Activated CD4-positive, alpha-beta T cell treated with anti-CD3 and anti-CD28 coated beads, Interleukin-2, amount 10 ng/mL, durations not matched to agents 24 days and 14 days (primary cell): ENCODE measurements at regions not wholly inside any gene's neighbourhood (a gene's known extent, or its start where the extent isn't known, plus 50 kb on each side); places are given as distances from the start of the nearest gene placed in this dataset.
"Not testable (repeated sequence)": the region's sequence is repeated elsewhere in the genome, so short reads cannot be mapped to it uniquely, and the experiment has no call there.

Experiments used
- DNase-seq: peaks from one replicate; pipeline ENCODE4 v3.0.0; 2022
- H3K27ac Mint-ChIP-seq: one replicate; pipeline ENCODE4 v1.8.0; 2022; ENCODE audit warnings: mild to moderate bottlenecking, mixed read lengths
- H3K27me3 Mint-ChIP-seq: one replicate; pipeline ENCODE4 v1.8.0; 2022; ENCODE audit warnings: mixed read lengths
- H3K36me3 Mint-ChIP-seq: one replicate; pipeline ENCODE4 v1.8.0; 2022; ENCODE audit warnings: low read depth, mild to moderate bottlenecking, mixed read lengths
- H3K4me1 Mint-ChIP-seq: one replicate; pipeline ENCODE4 v1.8.0; 2021; ENCODE audit warnings: mixed read lengths
- H3K4me3 Mint-ChIP-seq: one replicate; pipeline ENCODE4 v1.8.0; 2022; ENCODE audit warnings: mild to moderate bottlenecking, moderate library complexity, mixed read lengths
- H3K9me3 Mint-ChIP-seq: one replicate; pipeline ENCODE4 v1.8.0; 2021; ENCODE audit warnings: mixed read lengths
- intact Hi-C: fragments of 100-400 bp; cut with micrococcal nuclease; formaldehyde crosslinking; loops from one replicate; pipeline ENCODE4 v1.15.1; 2023

DNA sequence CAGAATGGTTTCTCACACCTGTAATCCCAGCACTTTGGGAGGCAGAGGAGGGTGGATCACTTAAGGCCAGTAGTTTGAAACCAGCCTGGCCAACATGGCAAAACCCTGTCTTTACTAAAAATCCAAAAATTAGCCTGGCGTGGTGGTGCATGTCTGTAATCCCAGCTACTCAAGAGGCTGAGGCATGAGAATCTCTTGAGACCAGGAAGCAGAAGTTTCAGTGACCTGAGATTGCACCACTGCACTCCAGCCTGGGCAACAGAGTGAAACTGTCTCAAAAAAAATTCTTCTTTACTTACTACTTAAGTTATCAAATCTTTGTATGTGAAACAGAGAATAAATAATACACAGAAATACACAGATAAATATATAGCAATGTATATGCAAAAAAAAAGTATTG lies 210.2 kb upstream of the NRG3 start:
- H3K27ac Mint-ChIP-seq, H3K27me3 Mint-ChIP-seq: not testable (repeated sequence)

DNA sequence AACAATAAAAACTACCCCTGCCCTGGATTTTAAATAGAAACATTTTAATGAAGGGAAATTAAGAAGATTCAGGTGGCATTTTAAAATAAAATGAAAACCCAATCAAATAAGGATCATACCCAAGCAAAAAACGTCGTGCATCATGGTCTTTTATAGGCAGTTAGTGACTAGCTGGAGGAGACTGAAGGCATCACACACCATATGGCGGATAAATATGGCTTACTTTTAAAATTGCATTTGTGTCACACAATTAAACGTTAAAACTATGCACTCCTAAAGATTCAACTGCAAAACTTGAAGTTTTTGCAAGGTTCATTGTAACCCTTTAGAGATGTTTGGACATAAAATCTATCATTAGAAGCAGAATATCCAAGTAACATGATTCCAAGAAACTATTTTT lies 200.1 kb upstream of the NRG3 start:
- intact Hi-C loops, result no loop called here
- Mint-ChIP-seq H3K4me3 (no peak overlapping the region), H3K36me3 (no peaks in the 10 kb centered on the region), H3K27ac (no peak overlapping the region), H3K27me3 (no peaks in the 10 kb centered on the region), H3K9me3 (no peaks in the 10 kb centered on the region), H3K4me1 (no peaks in the 10 kb centered on the region)
- no peak for DNase-seq

More for the DNA sequence above, 210.2 kb upstream of the NRG3 start:
- H3K4me3 Mint-ChIP-seq, H3K9me3 Mint-ChIP-seq, H3K36me3 Mint-ChIP-seq, intact Hi-C loops, H3K4me1 Mint-ChIP-seq, DNase-seq: not testable (repeated sequence)

DNA sequence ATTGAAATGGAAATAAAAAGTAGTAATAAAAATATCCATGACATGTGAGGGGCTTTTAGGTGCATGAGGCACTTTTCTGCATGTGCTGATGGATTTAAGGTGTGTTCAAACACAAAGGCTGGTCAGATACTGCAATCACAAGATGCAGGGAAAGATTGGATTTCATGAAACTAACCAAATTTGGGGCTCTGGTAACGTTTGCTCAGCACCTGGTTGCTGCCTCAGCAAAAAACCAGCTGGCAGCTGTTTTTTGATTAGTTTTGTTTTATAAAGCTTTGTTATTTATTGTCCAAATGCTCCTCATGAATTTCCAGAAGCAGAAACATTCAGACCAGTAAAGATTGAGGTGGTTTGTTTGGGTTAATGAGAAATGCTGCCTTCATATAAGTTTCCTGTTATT lies 195.7 kb upstream of the NRG3 start:
- DNase-seq, result no peak
- intact Hi-C loops, result no loop called here
- Mint-ChIP-seq H3K9me3 (no peaks in the 10 kb centered on the region), H3K36me3 (no peaks in the 10 kb centered on the region), H3K27me3 (no peaks in the 10 kb centered on the region), H3K4me1 (no peaks in the 10 kb centered on the region), H3K27ac (no peak overlapping the region), H3K4me3 (no peak overlapping the region)

DNA sequence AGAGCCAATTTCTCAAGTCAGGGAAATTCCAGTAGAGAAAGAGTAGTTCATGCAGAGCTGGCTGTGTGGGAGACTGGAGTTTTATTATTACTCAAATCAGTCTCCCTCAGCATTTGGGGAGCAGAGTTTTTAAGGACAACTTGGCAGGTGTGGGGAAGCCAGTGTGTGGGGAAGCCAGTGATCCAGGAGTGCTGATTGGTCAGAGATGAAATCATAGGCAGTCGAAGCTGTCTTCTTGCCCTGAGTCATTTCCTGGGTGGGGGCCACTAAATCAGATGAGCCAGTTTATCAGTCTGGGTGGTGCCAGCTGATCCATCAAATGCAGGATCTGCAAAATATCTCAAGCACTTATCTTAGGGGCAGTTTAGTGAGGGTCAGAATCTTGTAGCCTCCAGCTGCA lies 194.6 kb upstream of the NRG3 start:
- Mint-ChIP-seq H3K4me1 (no peaks in the 10 kb centered on the region), H3K27me3 (no peaks in the 10 kb centered on the region), H3K9me3 (no peaks in the 10 kb centered on the region), H3K36me3 (no peaks in the 10 kb centered on the region), H3K4me3 (no peak overlapping the region), H3K27ac (no peak overlapping the region)
- intact Hi-C loops, result no loop called here
- DNase-seq, result no peak

DNA sequence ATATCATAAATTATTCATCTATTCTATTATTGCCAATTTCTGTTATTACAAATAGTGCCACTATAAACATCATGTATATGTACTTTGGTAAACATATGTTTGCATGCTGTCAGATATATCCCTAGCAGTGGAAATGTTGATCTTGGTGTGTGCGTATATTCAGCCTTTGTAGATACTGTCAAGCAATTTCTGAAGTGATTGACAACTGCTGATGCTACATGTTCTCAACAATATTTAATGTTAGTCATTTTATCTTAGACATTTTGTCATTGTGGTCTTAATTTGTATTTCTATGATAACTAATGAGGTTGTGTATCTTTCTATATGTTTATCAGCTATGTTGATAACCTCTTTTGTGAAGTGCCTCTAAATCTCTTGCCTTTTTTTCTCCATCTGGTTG lies 186.5 kb upstream of the NRG3 start:
- H3K4me1 Mint-ChIP-seq, result no peaks in the 10 kb centered on the region
- H3K27me3 Mint-ChIP-seq, result no peaks in the 10 kb centered on the region
- H3K36me3 Mint-ChIP-seq, result no peaks in the 10 kb centered on the region
- no peak overlapping the region for H3K27ac Mint-ChIP-seq
- no peaks in the 10 kb centered on the region for H3K9me3 Mint-ChIP-seq
- no peak for DNase-seq
- intact Hi-C loops, result no loop called here
- no peak overlapping the region for H3K4me3 Mint-ChIP-seq

DNA sequence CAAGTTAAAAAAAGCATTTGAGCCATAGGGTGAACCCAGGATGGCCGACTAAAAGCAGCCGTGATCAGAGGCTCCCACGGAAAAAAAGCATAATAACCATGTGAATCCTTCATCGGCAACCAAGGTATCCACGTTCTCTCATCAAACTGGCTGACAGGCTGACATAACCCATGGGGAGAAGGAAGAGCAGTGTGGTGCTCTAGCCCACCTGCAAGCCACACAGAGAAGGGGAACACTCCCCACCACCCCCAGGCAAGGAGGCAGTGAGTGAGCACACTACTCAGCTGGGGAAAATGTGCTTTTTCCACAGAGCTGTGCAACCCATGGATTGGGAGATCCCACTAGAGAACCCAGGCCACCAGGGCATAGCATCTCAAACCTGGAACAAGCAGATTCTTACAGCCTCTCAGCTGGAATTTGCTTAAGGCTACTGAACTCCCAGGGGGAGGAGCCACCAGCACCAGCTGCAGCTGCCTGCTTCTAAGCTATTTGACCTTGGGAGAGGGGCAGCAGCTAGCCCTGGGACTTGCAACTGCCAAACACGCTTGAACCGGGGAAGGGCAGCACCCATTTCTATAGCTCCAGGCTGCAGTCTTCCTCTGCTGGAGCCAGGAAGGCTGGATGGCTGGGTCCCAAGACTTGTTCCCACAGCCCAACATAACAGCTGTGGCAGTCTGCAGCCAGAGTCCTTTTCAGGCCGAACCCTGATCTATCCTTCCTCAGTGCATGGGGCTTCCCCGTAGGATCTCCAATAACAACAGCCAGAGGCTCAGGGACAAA lies 178.2 kb upstream of the NRG3 start:
- Mint-ChIP-seq H3K4me1 (no peaks in the 10 kb centered on the region), H3K4me3 (no peak overlapping the region), H3K27me3 (no peaks in the 10 kb centered on the region), H3K27ac (no peak overlapping the region), H3K36me3 (no peaks in the 10 kb centered on the region), H3K9me3 (peaks cover 23% of the 10 kb centered on the region)
- DNase-seq, result no peak
- intact Hi-C loops, result no loop called here

DNA sequence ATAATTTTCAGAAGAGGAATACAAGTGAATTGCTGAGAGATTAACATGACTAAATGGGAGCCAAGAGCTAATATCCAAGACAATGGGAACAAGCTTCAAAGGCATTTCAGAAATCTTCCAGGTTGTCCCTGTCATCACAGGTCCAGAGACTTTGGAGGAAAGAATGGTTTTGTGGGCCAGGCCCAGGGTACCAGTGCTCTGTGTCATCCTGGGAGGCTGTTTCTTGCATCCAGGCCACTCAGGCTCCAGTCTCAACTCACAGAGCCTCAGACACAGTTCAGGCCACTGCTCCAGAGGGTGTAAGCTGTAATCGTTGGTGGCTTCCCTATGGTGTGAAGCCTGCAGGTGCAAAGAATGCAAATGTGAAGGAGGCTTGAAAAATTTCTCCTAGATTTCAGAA lies 170.4 kb upstream of the NRG3 start:
- Mint-ChIP-seq H3K9me3 (peaks cover 5% of the 10 kb centered on the region), H3K27me3 (no peaks in the 10 kb centered on the region), H3K4me3 (no peak overlapping the region), H3K36me3 (no peaks in the 10 kb centered on the region), H3K27ac (no peak overlapping the region), H3K4me1 (no peaks in the 10 kb centered on the region)
- DNase-seq, result no peak
- intact Hi-C loops, result no loop called here

DNA sequence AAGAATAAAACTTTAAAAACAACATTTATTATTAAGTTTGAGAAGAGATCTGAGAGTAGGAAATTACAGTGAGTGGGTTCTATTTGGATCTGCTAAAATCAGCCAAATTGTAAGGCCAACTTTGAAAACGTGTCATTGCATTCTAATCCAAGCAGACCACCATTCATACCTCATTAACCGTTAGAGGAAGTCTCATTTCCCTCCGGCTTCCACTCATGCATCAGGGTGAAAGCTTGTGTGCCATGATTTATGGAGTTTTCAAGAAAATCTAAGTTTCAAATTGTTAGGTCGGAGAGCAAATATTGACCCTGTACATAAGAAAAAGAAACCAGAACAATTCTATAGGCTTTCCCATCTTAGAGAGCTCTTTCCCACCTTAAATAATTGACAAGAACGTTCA lies 166.6 kb upstream of the NRG3 start:
- Mint-ChIP-seq H3K9me3 (no peaks in the 10 kb centered on the region), H3K27me3 (no peaks in the 10 kb centered on the region), H3K4me3 (no peak overlapping the region), H3K4me1 (no peaks in the 10 kb centered on the region), H3K27ac (no peak overlapping the region), H3K36me3 (no peaks in the 10 kb centered on the region)
- no peak for DNase-seq
- intact Hi-C loops, result no loop called here

DNA sequence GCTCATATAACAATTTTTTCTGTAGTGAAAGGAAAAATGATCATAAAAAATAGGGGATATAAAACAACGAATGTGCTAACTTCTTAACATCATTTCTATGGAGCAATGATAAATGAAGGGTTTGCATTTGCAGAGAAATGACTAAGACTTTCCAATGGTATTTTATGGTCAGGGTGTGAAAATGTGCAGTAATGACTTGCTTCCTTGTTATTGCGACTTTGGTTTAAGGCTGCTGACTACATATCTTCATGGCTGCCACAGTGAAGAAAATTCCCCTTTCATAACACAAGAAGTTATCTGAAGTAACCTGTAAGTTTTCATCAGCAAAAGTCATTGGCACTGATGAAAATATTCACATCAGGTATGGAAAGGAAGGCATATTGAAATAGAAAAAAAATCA lies 166.1 kb upstream of the NRG3 start:
- no peak overlapping the region for H3K4me3 Mint-ChIP-seq
- H3K4me1 Mint-ChIP-seq, result no peaks in the 10 kb centered on the region
- H3K27me3 Mint-ChIP-seq, result no peaks in the 10 kb centered on the region
- no peaks in the 10 kb centered on the region for H3K36me3 Mint-ChIP-seq
- intact Hi-C loops, result no loop called here
- no peaks in the 10 kb centered on the region for H3K9me3 Mint-ChIP-seq
- peak overlapping the region; percentile 34 for H3K27ac Mint-ChIP-seq
- no peak for DNase-seq

DNA sequence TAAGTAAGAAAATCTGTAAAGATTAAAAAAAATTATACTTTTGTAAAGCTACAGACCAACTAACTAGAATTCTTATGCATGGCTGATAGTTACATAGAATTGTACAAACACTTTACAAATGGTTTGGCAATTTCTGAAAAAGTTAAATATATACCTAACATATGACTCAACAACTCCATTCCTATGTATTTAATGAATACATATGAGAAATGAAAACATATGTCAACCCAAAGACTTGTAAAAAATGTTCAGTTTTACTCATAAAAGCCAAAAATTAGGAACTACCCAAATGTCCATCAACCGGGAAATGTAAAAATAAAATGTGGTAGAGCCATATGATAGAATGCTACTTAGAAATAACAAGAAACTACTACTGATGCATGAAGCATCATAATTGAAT lies 152.6 kb upstream of the NRG3 start:
- H3K4me1 Mint-ChIP-seq, result peaks cover 10% of the 10 kb centered on the region
- no peak for DNase-seq
- H3K36me3 Mint-ChIP-seq, result no peaks in the 10 kb centered on the region
- intact Hi-C loops, result no loop called here
- H3K27me3 Mint-ChIP-seq, result no peaks in the 10 kb centered on the region
- H3K27ac Mint-ChIP-seq, result no peak overlapping the region
- no peak overlapping the region for H3K4me3 Mint-ChIP-seq
- no peaks in the 10 kb centered on the region for H3K9me3 Mint-ChIP-seq

DNA sequence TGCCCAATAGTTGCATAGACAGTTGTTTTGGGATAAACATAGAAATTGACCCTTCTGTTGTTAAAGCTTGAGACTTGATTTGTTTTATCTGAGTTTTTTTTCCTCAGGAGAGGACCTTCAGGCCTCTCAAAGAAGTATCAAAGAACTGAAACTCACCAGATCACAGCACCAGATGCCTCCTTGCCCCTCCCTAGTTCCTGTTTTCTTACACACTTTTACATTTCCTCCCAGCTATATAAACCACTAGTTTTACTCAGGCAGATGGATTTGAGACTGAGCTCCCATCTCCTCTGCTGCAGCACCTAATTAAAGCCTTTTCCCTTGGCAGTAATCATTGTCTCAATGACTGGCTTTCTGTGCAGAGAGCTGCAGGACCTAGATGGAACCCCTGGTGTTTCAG lies 150.6 kb upstream of the NRG3 start:
- no peaks in the 10 kb centered on the region for H3K27me3 Mint-ChIP-seq
- H3K4me1 Mint-ChIP-seq, result peaks cover 10% of the 10 kb centered on the region
- H3K27ac Mint-ChIP-seq, result no peak overlapping the region
- H3K4me3 Mint-ChIP-seq, result peak overlapping the region; percentile 8
- no peaks in the 10 kb centered on the region for H3K9me3 Mint-ChIP-seq
- peak; percentile 56 for DNase-seq
- no peaks in the 10 kb centered on the region for H3K36me3 Mint-ChIP-seq
- intact Hi-C loops, result no loop called here

DNA sequence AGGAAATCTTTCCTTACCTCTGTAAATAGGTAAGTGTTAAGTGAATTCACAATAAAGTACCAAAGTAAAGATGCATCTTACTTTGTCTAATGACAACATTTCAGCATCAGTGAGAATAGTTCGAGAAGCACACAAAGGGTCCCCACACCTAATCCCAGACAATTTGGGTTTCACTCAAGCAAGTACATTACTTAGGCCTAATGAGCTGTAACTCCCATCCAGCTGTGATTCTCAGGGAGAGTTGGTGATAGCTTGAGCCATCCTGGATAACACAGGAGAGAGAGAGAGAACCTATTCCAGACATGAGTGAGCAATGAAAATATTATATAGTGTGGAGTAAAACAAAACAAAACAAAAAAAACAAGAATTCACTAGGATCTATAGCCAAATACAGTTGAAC lies 149.1 kb upstream of the NRG3 start:
- no peaks in the 10 kb centered on the region for H3K27me3 Mint-ChIP-seq
- no peak for DNase-seq
- intact Hi-C loops, result no loop called here
- H3K4me3 Mint-ChIP-seq, result no peak overlapping the region
- peaks cover 10% of the 10 kb centered on the region for H3K4me1 Mint-ChIP-seq
- no peaks in the 10 kb centered on the region for H3K9me3 Mint-ChIP-seq
- no peak overlapping the region for H3K27ac Mint-ChIP-seq
- H3K36me3 Mint-ChIP-seq, result no peaks in the 10 kb centered on the region

DNA sequence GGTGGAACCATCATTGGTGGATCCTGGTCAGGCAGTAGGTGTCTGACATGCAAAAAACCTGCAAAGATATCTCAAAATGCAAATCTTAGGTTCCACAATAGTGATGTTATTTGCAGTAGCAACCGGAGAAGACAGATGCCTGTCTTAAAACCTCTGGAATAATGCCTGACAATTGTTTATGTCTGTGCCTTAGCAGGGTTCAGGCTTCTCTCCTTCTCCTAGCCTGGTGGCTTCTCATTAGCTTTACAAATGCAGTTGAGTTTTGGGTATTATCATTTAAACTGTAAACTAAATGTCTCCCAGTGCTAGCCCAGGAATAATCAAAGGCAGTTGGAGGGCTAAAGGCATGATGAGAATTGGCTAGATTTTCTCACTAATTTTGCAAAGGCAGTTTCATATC lies 146.3 kb upstream of the NRG3 start:
- Mint-ChIP-seq H3K27me3 (no peaks in the 10 kb centered on the region), H3K27ac (no peak overlapping the region), H3K9me3 (no peaks in the 10 kb centered on the region), H3K36me3 (no peaks in the 10 kb centered on the region), H3K4me3 (no peak overlapping the region), H3K4me1 (peaks cover 10% of the 10 kb centered on the region)
- intact Hi-C loops, result no loop called here
- no peak for DNase-seq

DNA sequence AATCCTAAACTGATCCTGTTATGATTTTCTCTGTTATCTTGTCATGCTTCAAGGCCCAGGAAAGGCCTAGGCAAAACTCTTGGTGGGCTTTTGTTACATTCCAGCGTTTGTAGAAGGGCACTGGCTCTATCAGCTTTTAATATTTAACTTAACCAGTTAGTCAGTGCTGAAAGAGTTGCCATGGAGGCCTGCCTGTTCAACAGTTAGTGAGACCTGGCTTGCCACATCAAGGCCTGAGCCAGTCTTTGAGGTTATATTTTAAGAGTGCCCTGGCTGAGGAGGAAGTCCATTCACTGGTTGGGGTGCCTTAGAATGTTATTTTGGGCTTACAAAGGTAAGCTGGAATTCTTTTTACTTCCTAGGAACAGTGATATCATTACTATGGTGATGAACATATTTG lies 144.1 kb upstream of the NRG3 start:
- Mint-ChIP-seq H3K4me3 (no peak overlapping the region), H3K27me3 (no peaks in the 10 kb centered on the region), H3K27ac (no peak overlapping the region), H3K4me1 (no peaks in the 10 kb centered on the region), H3K36me3 (no peaks in the 10 kb centered on the region), H3K9me3 (peaks cover under 1% of the 10 kb centered on the region)
- intact Hi-C loops, result no loop called here
- DNase-seq, result no peak

DNA sequence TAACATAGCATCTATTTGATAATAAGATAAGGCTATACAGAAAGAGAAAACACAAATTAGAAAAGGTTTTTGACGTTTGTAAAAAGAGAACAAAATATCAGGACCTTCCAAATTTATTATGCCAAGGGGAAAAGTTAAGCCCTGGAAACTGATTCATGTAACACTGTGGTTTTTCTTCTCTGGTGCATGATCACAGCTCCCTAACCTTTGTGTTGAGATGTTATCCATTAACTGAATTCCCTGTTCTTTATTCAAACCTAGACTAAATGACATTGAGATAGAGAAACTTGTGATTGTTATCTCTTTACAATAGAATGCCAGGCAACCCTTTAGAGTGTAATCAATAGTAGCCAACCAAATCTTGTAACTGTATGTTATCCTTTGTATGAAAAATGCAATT lies 141.5 kb upstream of the NRG3 start:
- no peaks in the 10 kb centered on the region for H3K4me1 Mint-ChIP-seq
- H3K9me3 Mint-ChIP-seq, result peaks cover 4% of the 10 kb centered on the region
- no peak overlapping the region for H3K4me3 Mint-ChIP-seq
- intact Hi-C loops, result no loop called here
- no peak for DNase-seq
- no peaks in the 10 kb centered on the region for H3K27me3 Mint-ChIP-seq
- H3K27ac Mint-ChIP-seq, result no peak overlapping the region
- H3K36me3 Mint-ChIP-seq, result no peaks in the 10 kb centered on the region
